ENCODE measurements at regions not wholly inside any gene's neighbourhood (a gene's known extent, or its start where the extent isn't known, plus 50 kb on each side); places are given as distances from the start of the nearest gene placed in this dataset.

DNA sequence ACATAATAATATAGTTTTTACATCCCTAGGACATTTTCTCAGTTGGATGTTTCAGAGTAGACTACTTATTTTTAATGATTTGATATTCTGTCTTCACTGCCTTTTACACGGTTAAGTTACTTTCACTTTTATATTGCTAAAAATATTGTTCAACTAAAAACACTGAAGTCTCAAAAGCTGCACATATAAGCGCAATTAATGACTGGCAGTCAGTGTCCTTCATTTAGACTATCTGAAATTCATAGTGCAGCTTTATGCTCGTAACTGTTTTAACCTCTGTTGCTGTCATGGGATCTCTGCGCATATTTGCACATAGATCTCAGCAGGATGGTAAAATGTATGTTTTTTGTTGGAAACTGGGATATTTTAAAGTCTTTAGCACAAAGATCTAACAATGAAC lies 864.3 kb downstream of the SLITRK6 start:
- no peak for FAIRE-seq

- no peak for FAIRE-seq
These were observed 865.4 kb downstream of the SLITRK6 start for GRCh38 chr13:84933797-84934196.

DNA sequence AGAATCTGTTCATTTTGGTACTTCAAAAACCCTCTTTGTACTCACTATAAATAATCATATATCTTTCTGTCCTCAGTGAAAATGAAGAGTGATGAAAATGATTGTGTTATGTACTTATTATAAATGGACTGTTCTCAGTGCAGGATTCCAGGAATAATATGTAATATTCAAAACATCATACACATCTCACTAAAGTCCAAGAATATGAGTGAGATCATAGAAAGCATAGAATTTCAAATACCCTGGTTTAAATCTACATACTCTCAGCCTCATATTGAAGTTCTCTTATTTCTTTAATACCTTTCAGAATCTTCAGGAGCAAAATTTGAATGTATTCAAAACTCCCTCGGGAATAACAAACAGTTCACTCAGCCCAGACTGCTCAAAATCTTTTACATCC lies 868.0 kb downstream of the SLITRK6 start:
- FAIRE-seq, result no peak

DNA sequence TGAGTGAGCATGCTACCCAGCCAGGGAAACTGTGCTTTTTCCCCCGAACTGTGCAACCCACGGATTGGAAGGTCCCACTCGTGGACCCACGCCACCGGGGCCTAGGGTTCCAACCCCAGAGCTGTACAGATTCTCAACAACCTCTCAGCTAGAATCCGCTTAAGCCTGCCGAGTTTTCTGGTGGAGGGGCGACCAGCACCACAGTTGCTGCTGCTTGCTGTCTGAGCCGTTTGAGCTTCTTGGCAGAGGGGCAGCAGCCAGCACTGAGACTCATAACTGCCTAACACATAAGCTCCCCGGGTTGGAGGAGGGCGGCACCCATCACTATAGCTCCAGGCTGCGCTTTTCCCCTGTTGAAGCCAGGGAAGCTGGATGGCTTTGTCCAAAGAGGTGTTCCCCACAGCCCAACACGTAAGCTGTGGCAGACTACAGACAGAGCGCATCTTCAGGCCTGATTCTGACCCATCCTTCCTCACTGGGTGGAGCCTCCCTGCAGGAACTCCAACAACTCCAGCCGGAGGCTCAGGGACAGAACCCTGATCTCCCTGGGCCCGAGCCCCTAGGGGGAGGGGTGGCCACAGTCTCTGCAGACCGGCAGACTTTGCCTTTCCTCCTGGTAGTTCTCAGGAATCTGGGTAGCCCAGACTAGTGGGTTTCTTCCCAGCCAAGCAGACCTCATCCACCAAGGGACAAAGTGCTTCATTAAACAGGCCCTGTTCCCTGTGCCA lies 871.6 kb downstream of the SLITRK6 start:
- no peak for FAIRE-seq

GRCh38 chr13:84925443-84925842 lies 873.8 kb downstream of the SLITRK6 start:
- FAIRE-seq, result no peak

DNA sequence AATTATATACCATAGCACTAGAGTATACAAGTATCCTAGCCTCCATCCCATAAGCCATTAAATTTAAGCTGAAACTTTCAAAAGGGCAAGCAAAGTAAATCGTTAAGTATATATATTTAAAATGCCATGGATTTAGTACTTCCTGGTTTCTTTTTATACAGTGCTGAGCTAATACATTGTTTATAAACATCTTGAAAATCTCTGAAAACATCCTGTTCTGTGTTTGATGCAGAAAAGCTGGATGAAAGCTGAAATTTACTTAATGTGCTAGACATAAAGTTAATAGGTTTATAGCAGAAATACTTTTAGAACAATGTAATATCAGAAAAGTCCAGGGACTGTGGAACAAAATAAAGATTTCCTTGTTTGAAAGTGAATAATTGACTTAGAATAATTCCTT lies 875.4 kb downstream of the SLITRK6 start:
- peak; percentile 92 for FAIRE-seq

- FAIRE-seq, result peak; percentile 98
These were observed 881.9 kb downstream of the SLITRK6 start for GRCh38 chr13:84917252-84917878.

DNA sequence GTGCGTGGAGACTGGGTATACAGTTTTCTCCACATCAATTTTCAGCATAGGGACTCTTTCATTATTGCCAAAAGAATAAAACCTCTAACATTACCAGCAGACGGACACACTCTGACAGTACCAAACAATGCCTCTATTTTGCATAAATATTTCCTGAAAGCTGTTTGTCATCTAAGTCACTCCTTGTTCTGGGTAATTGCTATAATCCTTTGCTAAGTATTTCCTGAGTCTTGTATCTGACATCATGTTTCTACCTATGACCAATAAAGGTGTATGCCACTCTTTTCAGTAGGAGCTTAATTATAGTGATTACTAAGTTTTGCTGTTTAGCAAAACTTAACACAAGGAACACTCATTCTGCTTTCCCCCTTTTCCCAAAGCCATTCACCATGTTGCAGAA lies 886.5 kb downstream of the SLITRK6 start:
- FAIRE-seq, result no peak

DNA sequence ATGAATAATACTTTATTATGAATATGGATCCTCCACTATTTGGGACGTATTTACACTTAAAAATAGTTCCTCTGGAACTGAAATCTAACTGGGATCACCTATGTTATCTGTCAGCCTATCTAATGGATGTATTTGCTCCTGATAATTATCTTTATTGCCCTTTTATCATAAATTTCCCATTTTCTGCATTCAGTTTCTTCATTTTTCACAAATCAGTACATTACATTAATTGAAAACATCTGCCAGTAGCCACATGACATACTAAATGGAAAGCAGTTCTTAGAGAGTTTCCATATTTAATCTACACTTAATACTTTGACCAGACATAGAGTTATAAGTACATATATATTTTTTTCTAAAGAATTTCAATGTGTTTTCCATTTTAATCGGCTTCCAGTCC lies 888.8 kb downstream of the SLITRK6 start:
- no peak for FAIRE-seq

GRCh38 chr13:84903391-84903790 lies 895.8 kb downstream of the SLITRK6 start:
- no peak for FAIRE-seq

DNA sequence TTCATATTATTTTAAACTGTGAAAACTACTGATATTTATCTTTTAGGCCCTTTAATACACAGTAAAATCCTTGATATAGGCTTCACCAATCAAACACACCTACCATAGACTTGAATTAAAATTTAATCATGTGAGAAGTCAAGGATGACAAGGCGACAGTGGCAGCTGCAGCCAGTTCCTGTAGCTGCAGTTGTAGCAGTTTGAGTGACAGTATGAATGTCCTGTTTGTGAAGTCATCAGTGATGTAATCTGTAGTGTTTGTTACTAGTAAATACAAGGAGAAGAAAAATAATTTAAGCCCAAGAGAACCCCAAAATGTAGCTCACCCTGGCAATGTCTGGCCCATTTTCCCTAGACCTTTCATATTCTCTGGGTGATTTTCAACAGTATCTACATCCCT lies 897.0 kb downstream of the SLITRK6 start:
- no peak for FAIRE-seq

DNA sequence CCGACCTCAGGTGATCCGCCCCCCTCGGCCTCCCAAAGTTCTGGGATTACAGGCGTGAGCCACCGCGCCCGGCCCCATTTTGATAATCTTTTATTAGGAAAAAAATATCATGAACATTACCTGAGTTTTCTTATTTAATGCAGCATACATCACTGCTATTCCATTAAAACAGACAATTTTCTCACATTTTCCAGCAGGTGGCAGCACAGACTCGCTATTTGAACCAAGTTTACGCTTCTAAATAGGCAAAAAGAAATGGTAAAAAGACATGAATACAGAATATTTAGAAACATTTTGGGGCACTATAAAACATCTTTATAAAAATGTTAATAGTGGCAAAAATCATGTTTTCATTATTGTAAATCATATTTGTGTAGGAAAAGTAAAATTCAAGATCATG lies 903.1 kb downstream of the SLITRK6 start:
- FAIRE-seq, result peak; percentile 93

DNA sequence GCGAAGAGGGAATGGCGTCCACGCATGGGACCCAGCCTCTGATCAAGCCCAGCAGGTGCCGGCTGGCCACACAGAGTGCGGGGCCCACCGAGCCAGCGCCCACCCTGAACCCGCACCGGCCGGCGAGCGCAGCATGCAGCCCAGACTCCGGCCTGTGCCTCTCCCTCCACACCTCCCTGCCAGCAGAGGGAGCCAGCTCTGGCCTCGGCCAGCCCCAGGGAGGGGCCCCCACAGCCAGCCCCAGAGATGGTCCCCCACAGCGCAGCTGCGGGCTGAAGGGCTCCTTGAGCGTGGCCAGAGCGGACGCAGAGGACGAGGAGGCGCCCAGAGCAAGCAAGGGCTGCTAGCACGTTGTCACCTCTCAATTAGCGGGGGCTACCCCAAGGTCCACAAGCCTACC lies 904.5 kb downstream of the SLITRK6 start:
- no peak for FAIRE-seq

GRCh38 chr13:84885868-84886267 lies 913.4 kb downstream of the SLITRK6 start:
- FAIRE-seq, result no peak

GRCh38 chr13:84873951-84874350 lies 925.3 kb downstream of the SLITRK6 start:
- FAIRE-seq, result no peak

- no peak for FAIRE-seq
These were observed 929.0 kb downstream of the SLITRK6 start for GRCh38 chr13:84870190-84870589.

DNA sequence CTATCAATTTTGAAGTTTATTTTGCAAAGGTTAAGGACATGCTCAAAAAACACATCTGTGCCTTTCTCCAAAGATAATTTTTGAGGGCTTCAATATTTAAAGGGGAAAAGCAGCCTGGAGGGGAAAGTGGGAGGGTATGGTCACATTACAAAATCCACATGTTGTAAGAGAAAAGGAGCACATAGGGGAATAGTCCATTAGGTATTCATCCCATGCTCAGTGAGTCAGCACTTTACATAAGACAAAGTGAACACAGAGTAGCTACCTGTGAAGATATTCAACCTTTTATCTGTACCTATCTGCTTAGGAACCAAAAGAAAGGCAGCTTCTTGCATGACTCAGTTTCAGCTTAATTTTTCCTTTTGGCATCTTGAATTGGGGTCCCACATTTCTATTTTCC lies 932.0 kb downstream of the SLITRK6 start:
- no peak for FAIRE-seq

DNA sequence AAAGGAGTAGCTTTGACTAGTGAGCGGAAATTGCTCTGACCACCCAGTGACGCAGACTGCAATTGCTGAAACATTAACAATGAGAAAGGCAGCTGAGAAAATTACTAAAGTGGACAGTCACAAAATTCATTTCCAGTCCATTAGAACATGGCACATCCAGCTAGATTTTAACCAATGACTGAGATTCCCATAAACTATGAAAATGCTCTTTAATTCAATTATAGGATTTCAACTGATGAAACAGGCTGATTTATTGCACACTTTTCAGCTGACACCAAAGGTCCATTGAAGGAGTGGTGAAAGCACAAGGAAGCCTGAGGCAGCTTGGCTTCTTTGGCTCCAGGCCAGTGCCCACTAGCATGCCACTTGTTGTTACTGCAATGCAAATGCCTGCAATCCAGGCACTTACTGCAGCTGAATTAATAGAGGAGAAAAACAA lies 933.4 kb downstream of the SLITRK6 start:
- no peak for FAIRE-seq

DNA sequence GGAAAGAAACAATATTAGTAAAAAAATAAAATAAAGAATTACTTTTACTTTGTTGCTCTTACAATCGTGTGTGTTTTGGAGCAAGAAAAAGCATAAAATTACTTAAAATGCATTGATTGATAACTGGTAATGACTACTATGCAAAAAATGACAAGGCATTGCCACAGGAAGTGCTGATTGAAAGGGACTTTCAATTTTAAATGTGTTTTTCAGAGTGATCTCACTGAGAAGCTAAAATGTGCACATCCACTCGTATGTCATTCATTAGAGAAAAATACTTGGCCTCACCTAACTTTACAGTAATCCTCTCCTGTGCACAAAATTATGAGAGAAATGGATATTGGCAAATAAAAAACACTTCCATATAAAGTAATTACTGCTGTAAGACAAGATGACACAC lies 934.9 kb downstream of the SLITRK6 start:
- FAIRE-seq, result no peak

DNA sequence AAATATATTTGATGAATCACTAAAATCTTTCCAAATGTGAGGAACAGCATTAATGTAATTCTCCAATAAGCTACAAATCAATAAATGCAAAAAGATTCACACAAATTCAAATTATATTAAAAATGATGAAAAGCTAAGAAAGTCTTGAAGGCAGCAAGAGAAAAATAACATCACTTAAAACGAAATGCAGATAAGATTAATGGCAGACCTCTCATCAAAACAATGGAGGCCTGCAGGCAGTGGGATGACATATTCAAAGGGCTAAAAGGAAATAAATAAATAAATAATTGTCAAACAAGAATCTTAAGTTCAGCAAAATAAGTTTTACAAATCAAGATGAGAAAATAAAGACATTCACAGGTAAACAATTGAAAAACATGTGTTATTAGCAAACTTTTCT lies 952.1 kb downstream of the SLITRK6 start:
- no peak for FAIRE-seq

DNA sequence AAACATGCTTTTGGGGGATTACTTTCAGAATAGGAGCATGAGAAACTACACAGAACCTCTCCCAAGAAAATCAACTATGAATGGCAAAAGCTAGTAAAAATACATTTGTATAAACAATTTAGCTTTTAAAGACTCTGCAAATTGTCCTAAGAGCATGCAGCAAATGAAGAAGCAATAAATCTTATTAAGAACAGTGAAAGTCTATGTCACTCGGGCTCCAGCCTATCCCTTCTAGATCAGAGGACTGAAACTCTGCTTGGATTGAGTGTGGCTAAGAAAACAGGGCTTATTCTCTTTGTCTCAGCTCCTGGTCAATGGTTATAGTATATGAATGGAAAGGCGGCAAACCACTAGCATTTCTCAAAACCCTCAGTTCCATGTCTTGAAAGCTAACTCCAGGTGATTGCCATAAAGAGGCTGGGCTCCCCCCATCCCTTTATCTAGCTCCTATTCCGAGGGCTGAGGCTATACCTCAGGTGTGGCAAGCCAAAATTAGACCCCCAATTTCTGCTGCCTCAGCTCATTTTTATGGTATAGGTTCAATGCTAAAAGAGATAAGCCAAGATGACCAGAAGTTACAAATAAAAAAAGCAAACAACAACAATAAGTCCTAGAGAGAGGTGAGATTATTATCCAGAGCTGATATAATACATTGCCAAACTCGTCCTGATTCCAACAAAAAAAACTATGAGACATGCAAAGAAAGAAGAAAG lies 953.2 kb downstream of the SLITRK6 start:
- FAIRE-seq, result no peak

DNA sequence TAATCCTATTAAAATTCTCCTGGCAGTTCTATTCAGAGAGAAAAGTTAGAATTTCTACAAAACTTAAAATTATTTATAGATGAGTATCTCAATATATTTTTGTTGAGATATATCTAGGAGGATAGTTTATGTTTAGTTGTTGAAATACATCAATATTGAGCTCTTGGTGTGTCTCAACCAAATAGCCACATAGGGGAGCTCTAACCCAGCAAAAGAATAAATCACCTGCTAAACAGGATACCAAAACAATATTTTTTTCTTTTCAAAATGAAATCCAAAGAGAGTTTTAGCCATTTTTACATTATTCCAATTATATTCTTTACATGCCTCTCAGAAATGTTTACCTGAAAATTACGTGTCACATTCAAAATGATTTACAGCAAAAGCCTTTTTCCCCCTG lies 954.7 kb downstream of the SLITRK6 start:
- FAIRE-seq, result no peak

- no peak for FAIRE-seq
These were observed 955.9 kb downstream of the SLITRK6 start for GRCh38 chr13:84843368-84843767.

GRCh38 chr13:84834201-84834600 lies 951.9 kb upstream of the SLITRK1 start:
- FAIRE-seq, result no peak
